GM12878 (cell line): ENCODE measurements at regions not wholly inside any gene's neighbourhood (a gene's known extent, or its start where the extent isn't known, plus 50 kb on each side); places are given as distances from the start of the nearest gene placed in this dataset.
"Not testable (repeated sequence)": the region's sequence is repeated elsewhere in the genome, so short reads cannot be mapped to it uniquely, and the experiment has no call there.

ENCODE experiments used
- ATAC-seq: fragments of 200-7000 bp; cut with Tn5 transposase; 3 replicates; pipeline ENCODE4 v1.9.1; 2020; ENCODE audit warnings: mild to moderate bottlenecking, moderate library complexity
- BruUV-seq: library from RNA; stranded (reverse); fragments of 400-500 nt; replicated peaks from 2 replicates; lab custom pipeline; 2021; lab: Mats Ljungman, UMichigan
- CTCF ChIA-PET: fragments of 300-600 bp; sonication (Branson Sonifier 250); formaldehyde crosslinking; extraction: SDS; loops from one replicate; lab custom pipeline; 2021; ENCODE audit warnings: inconsistent platforms; lab: Yijun Ruan, JAX
- POLR2A ChIA-PET: fragments of 350-600 bp; formaldehyde crosslinking; extraction: SDS; loops from one replicate; lab custom pipeline; 2021; ENCODE audit warnings: inconsistent platforms; lab: Charles Lee
- RAD21 ChIA-PET: fragments of 300-600 bp; sonication (Branson Sonifier 250); formaldehyde crosslinking; loops from one replicate; lab custom pipeline; 2023; ENCODE audit warnings: antibody characterized with exemption; ENCODE audit not compliant: unreplicated experiment; lab: Charles Lee
- SMC1A ChIA-PET: fragments of 300-600 bp; sonication (Branson Sonifier 250); formaldehyde crosslinking; loops from one replicate; lab custom pipeline; 2023; ENCODE audit not compliant: unreplicated experiment, uncharacterized antibody; lab: Charles Lee
- DNase-seq: peaks from one replicate; pipeline ENCODE4 v3.0.0-alpha.2; 2011; ENCODE audit warnings: low read depth, low spot score
- FAIRE-seq: peaks from 3 replicates; lab custom pipeline; 2011; peaks lifted over from hg19 to GRCh38; lab: Jason Lieb, UNC
- H2AFZ ChIP-seq: 2 replicates; pipeline ENCODE4 v1.6.0; 2011; ENCODE audit warnings: low read depth, low read length, control low read depth; ENCODE audit not compliant: control insufficient read depth
- H3K27ac ChIP-seq: 2 replicates; pipeline ENCODE4 v1.5.1; 2011; ENCODE audit warnings: control low read depth; ENCODE audit not compliant: control insufficient read depth, insufficient read depth
- H3K27me3 ChIP-seq, 2 experiments: replicated peaks in 1 of 2; 2 replicates each; pipeline versions ENCODE4 v1.6.0 to v1.6.1; 2011; ENCODE audit warnings: low read length in 1 of 2; ENCODE audit not compliant: control insufficient read depth in 2 of 2, insufficient read depth in 2 of 2
- H3K36me3 ChIP-seq, 2 experiments: 2 replicates each; pipeline ENCODE4 v1.5.1; 2011; ENCODE audit warnings: low read length in 1 of 2; ENCODE audit not compliant: control insufficient read depth in 2 of 2, insufficient read depth in 2 of 2
- H3K4me1 ChIP-seq: 2 replicates; pipeline ENCODE4 v1.6.1; 2011; ENCODE audit warnings: mild to moderate bottlenecking, low read length, moderate library complexity, mixed read lengths; ENCODE audit not compliant: control insufficient read depth, insufficient read depth
- H3K4me2 ChIP-seq: 2 replicates; pipeline ENCODE4 v1.6.0; 2011; ENCODE audit warnings: control low read depth; ENCODE audit not compliant: control insufficient read depth, insufficient read depth
- H3K4me3 ChIP-seq: fragments of 200-600 bp; sonication (generic); 2 replicates; pipeline ENCODE4 v1.5.1; 2016
- H3K79me2 ChIP-seq: 2 replicates; pipeline ENCODE4 v1.6.0; 2011; ENCODE audit warnings: low read length; ENCODE audit not compliant: control insufficient read depth, insufficient read depth
- H3K9ac ChIP-seq: 2 replicates; pipeline ENCODE4 v1.8.0; 2011; ENCODE audit warnings: low read length, control low read depth, mixed read lengths; ENCODE audit not compliant: control insufficient read depth, insufficient read depth
- H3K9me3 ChIP-seq: replicated peaks from 3 replicates; pipeline ENCODE4 v1.5.1; 2011; ENCODE audit warnings: mild to moderate bottlenecking, low read length; ENCODE audit not compliant: control insufficient read depth, insufficient read depth
- H4K20me1 ChIP-seq: 2 replicates; pipeline ENCODE4 v1.6.0; 2011; ENCODE audit not compliant: control insufficient read depth, insufficient read depth
- ATF2 ChIP-seq: IDR thresholded peaks from 2 replicates; pipeline ENCODE4 v1.6.1; 2012; ENCODE audit warnings: low read length, inconsistent platforms
- CHD1 ChIP-seq: IDR thresholded peaks from 2 replicates; pipeline ENCODE4 v1.6.1; 2012; ENCODE audit warnings: low read depth, low read length, improper control_type of control experiment
- EP300 ChIP-seq, 2 experiments: fragments of 150-350 bp in 1 of 2; IDR thresholded peaks; 2 replicates each; pipeline ENCODE4 v1.6.1; 2011 to 2012; ENCODE audit warnings: low read depth in 2 of 2, low read length in 2 of 2, borderline replicate concordance in 1 of 2, improper control_type of control experiment in 1 of 2, inconsistent platforms in 1 of 2; ENCODE audit not compliant: control insufficient read depth in 1 of 2
- POLR2AphosphoS2 ChIP-seq: IDR thresholded peaks from 2 replicates; pipeline ENCODE4 v1.6.1; 2011; ENCODE audit warnings: low read depth, mild to moderate bottlenecking, low read length, improper control_type of control experiment, moderate library complexity
- SREBF2 ChIP-seq: IDR thresholded peaks from 2 replicates; pipeline ENCODE4 v1.6.1; 2012; ENCODE audit warnings: mild to moderate bottlenecking, low read length
- TARDBP ChIP-seq: IDR thresholded peaks from 2 replicates; pipeline ENCODE4 v1.6.1; 2016; ENCODE audit warnings: borderline replicate concordance
- ZNF207 ChIP-seq: fragments of 450-650 bp; IDR thresholded peaks from 2 replicates; pipeline ENCODE4 v1.6.1; 2014; ENCODE audit warnings: antibody characterized with exemption, mild to moderate bottlenecking, borderline replicate concordance
- WGBS: methylation state at CpG from one replicate; pipeline ENCODE4 v1.1.6; 2016; ENCODE audit warnings: low lambda C conversion rate; ENCODE audit not compliant: insufficient replicate concordance, insufficient coverage; ENCODE audit errors: missing lambda C conversion rate; 5-methylcytosine and 5-hydroxymethylcytosine counted together
- in situ Hi-C: fragments of 300-500 bp; cut with MboI; formaldehyde crosslinking; loops from 9 replicates; pipeline ENCODE4 v1.14.3; 2018; ENCODE audit warnings: mixed read lengths
- intact Hi-C: fragments of 100-400 bp; cut with micrococcal nuclease; formaldehyde crosslinking; loops from one replicate; pipeline ENCODE4 v1.14.2; 2022; ENCODE audit not compliant: unreplicated experiment
- TF ChIP-seq, protein P1 (sequence below): fragments of 450-650 bp; IDR thresholded peaks from 2 replicates; pipeline ENCODE4 v1.6.1; 2016; ENCODE audit warnings: mild to moderate bottlenecking, moderate library complexity, borderline replicate concordance

DNA sequence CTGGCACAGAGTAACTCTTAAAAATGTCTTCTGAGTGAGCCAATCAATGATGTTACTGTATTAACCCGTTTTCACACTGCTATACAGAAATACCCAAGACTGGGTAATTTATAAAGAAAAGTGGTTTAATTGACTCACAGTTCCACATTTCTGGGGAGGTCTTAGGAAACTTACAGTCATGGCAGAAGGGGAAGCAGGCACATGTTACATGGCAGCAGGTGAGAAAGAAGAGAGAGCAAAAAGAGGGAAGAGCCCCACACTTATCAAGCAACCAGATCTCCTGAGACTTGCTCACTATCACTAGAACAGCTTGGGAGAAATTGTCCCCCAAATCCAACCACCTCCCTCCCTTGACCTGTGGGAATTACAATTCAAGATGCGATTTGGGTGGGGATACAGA lies 97.6 kb upstream of the MIR17HG start (continued):
- TF ChIP-seq, protein P1, sequence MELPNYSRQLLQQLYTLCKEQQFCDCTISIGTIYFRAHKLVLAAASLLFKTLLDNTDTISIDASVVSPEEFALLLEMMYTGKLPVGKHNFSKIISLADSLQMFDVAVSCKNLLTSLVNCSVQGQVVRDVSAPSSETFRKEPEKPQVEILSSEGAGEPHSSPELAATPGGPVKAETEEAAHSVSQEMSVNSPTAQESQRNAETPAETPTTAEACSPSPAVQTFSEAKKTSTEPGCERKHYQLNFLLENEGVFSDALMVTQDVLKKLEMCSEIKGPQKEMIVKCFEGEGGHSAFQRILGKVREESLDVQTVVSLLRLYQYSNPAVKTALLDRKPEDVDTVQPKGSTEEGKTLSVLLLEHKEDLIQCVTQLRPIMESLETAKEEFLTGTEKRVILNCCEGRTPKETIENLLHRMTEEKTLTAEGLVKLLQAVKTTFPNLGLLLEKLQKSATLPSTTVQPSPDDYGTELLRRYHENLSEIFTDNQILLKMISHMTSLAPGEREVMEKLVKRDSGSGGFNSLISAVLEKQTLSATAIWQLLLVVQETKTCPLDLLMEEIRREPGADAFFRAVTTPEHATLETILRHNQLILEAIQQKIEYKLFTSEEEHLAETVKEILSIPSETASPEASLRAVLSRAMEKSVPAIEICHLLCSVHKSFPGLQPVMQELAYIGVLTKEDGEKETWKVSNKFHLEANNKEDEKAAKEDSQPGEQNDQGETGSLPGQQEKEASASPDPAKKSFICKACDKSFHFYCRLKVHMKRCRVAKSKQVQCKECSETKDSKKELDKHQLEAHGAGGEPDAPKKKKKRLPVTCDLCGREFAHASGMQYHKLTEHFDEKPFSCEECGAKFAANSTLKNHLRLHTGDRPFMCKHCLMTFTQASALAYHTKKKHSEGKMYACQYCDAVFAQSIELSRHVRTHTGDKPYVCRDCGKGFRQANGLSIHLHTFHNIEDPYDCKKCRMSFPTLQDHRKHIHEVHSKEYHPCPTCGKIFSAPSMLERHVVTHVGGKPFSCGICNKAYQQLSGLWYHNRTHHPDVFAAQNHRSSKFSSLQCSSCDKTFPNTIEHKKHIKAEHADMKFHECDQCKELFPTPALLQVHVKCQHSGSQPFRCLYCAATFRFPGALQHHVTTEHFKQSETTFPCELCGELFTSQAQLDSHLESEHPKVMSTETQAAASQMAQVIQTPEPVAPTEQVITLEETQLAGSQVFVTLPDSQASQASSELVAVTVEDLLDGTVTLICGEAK, result no peak
- TF ChIP-seq POLR2AphosphoS2, result no peak
- TF ChIP-seq ZNF207, result no peak
- no peak for TF ChIP-seq CHD1
- no peak for TF ChIP-seq ATF2
- TF ChIP-seq EP300 (IDR thresholded peaks at IDR 0.05; ENCODE audit: borderline replicate concordance in 1 of 2, control insufficient read depth in 1 of 2, low read depth in 2 of 2, low read length in 2 of 2), result no peak
- TF ChIP-seq TARDBP, result no peak
- no peak for TF ChIP-seq SREBF2

DNA sequence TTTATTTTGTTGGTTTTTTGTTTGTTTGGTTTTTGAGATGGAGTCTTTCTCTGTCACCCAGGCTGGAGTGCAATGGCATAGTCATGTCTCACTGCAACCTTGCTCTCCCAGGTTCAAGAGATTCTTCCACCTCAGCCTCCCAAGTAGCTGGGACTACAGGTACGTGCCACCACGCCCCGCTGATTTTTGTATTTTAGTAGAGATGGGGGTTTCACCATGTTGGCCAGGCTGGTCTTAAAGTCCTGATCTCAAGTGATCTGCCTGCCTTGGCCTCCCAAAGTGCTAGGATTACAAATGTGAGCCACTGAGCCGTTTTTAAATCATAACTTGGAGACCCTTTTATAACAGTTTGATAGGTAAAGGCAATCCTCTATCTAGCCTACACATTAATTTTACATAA lies 95.9 kb upstream of the MIR17HG start:
- H2AFZ ChIP-seq, H3K9ac ChIP-seq, ATAC-seq, H3K27me3 ChIP-seq, H4K20me1 ChIP-seq, POLR2A ChIA-PET, CTCF ChIA-PET, RAD21 ChIA-PET, in situ Hi-C loops, intact Hi-C loops, H3K4me3 ChIP-seq, DNase-seq, SMC1A ChIA-PET, BruUV-seq, H3K4me1 ChIP-seq, H3K79me2 ChIP-seq, H3K4me2 ChIP-seq, H3K27ac ChIP-seq, H3K9me3 ChIP-seq, H3K36me3 ChIP-seq, FAIRE-seq: not testable (repeated sequence)
- 60% methylated on average over 4 of the region's 4 CpGs for WGBS
